Common myeloid progenitor, CD34-positive (primary cell): ENCODE measurements at regions not wholly inside any gene's neighbourhood (a gene's known extent, or its start where the extent isn't known, plus 50 kb on each side); places are given as distances from the start of the nearest gene placed in this dataset.

ENCODE experiments used
- CTCF ChIA-PET: fragments of 350-600 bp; sonication (Branson Sonifier 250); formaldehyde crosslinking; loops from one replicate; lab custom pipeline; 2021; ENCODE audit warnings: antibody characterized with exemption; lab: Charles Lee
- POLR2A ChIA-PET: fragments of 350-600 bp; sonication (Branson Sonifier 250); formaldehyde crosslinking; loops from one replicate; lab custom pipeline; 2021; ENCODE audit warnings: antibody characterized with exemption; lab: Charles Lee
- DNase-seq, 3 donors: peaks; one replicate each; pipeline versions ENCODE4 v3.0.0 to v3.0.0-alpha.2; 2013
- H3K27ac ChIP-seq, 2 experiments: 1 replicate in 1 of 2; 2 replicates in 1 of 2; pipeline ENCODE4 v1.7.0; 2013; ENCODE audit warnings: inconsistent platforms in 2 of 2, low read length in 2 of 2, mild to moderate bottlenecking in 2 of 2, low read depth in 1 of 2, moderate library complexity in 1 of 2; ENCODE audit not compliant: severe bottlenecking in 2 of 2, insufficient read depth in 1 of 2, poor library complexity in 1 of 2
- H3K27me3 ChIP-seq, 5 experiments: replicated peaks in 2 of 5; 1 replicate in 3 of 5; 2 replicates in 2 of 5; pipeline versions ENCODE4 v1.6.1 to v1.7.0; 2013; ENCODE audit warnings: low read length in 4 of 5, mild to moderate bottlenecking in 2 of 5, moderate library complexity in 2 of 5, inconsistent platforms in 1 of 5; ENCODE audit not compliant: insufficient read depth in 5 of 5, control insufficient read depth in 4 of 5
- H3K36me3 ChIP-seq, 4 experiments: 1 replicate in 2 of 4; 2 replicates in 2 of 4; pipeline versions ENCODE4 v1.6.1 to v1.7.0; 2013; ENCODE audit warnings: low read length in 3 of 4, control low read depth in 1 of 4, mild to moderate bottlenecking in 1 of 4; ENCODE audit not compliant: control insufficient read depth in 4 of 4, insufficient read depth in 4 of 4
- H3K4me1 ChIP-seq, 4 experiments: 1 replicate in 3 of 4; 2 replicates in 1 of 4; pipeline versions ENCODE4 v1.6.1 to v1.7.1; 2013; ENCODE audit warnings: low read length in 3 of 4, mild to moderate bottlenecking in 3 of 4, control low read depth in 1 of 4, inconsistent platforms in 1 of 4, moderate library complexity in 1 of 4; ENCODE audit not compliant: control insufficient read depth in 4 of 4, insufficient read depth in 4 of 4; ENCODE audit errors: control extremely low read depth in 1 of 4
- H3K4me3 ChIP-seq, 7 experiments: 1 replicate in 4 of 7; 2 replicates in 3 of 7; pipeline versions ENCODE4 v1.5.1 to v1.7.0; 2013; ENCODE audit warnings: mild to moderate bottlenecking in 7 of 7, low read length in 6 of 7, moderate library complexity in 6 of 7, inconsistent platforms in 2 of 7, low read depth in 2 of 7, control low read depth in 1 of 7; ENCODE audit not compliant: insufficient read depth in 4 of 7, control insufficient read depth in 1 of 7; ENCODE audit errors: extremely low read depth in 1 of 7
- H3K9me3 ChIP-seq, 5 experiments: 1 replicate in 4 of 5; 2 replicates in 1 of 5; pipeline versions ENCODE4 v1.6.1 to v1.7.1; 2013; ENCODE audit warnings: low read length in 4 of 5, mild to moderate bottlenecking in 2 of 5, inconsistent platforms in 1 of 5, low read depth in 1 of 5, moderate library complexity in 1 of 5; ENCODE audit not compliant: control insufficient read depth in 4 of 5, insufficient read depth in 2 of 5; ENCODE audit errors: control extremely low read depth in 1 of 5
- WGBS: methylation state at CpG from one replicate; pipeline ENCODE4 v1.1.5; 2013; ENCODE audit not compliant: insufficient coverage; 5-methylcytosine and 5-hydroxymethylcytosine counted together

GRCh38 chr1:184260382-184260781 lies 126.4 kb upstream of the C1orf21 start:
- Histone ChIP-seq H3K4me1 (peaks cover 0 to 6% (median 0%) of the 10 kb centered on the region in 4 experiments), H3K4me3 (no peak overlapping the region), H3K9me3 (no peaks in the 10 kb centered on the region), H3K27ac (no peak overlapping the region), H3K36me3 (no peaks in the 10 kb centered on the region), H3K27me3 (no peaks in the 10 kb centered on the region)
- 100% methylated on average over 1 of the region's 1 CpG for WGBS
- no peak for DNase-seq
- ChIA-PET POLR2A (no interaction called here), CTCF (interaction anchor here (1.5 kb wide), 1 partner anchor 38 kb away, joined by 3 read pairs; no protein-coding TSS in a partner anchor)

- no peak overlapping the region for H3K27ac ChIP-seq
- peaks cover 0 to 6% (median 0%) of the 10 kb centered on the region in 4 experiments for H3K4me1 ChIP-seq
- no peak overlapping the region for H3K4me3 ChIP-seq
- no peaks in the 10 kb centered on the region for H3K36me3 ChIP-seq
- no peaks in the 10 kb centered on the region for H3K27me3 ChIP-seq
- ChIA-PET CTCF (no interaction called here), POLR2A (no interaction called here)
- H3K9me3 ChIP-seq: no peaks in the 10 kb centered on the region
- no peak for DNase-seq
Measured at GRCh38 chr1:184262109-184262508, 124.7 kb upstream of the C1orf21 start.

- DNase-seq: no peak
- Histone ChIP-seq H3K36me3 (no peaks in the 10 kb centered on the region), H3K9me3 (no peaks in the 10 kb centered on the region), H3K4me3 (no peak overlapping the region), H3K27me3 (no peaks in the 10 kb centered on the region), H3K27ac (no peak overlapping the region), H3K4me1 (peaks cover 0 to 3% (median 0%) of the 10 kb centered on the region in 4 experiments)
- POLR2A ChIA-PET: no interaction called here
- 100% methylated on average over 1 of the region's 4 CpGs for WGBS
- CTCF ChIA-PET: no interaction called here
Measured at GRCh38 chr1:184267747-184268146, 119.1 kb upstream of the C1orf21 start.

- ChIA-PET CTCF (no interaction called here), POLR2A (no interaction called here)
- H3K36me3 ChIP-seq: no peaks in the 10 kb centered on the region
- H3K9me3 ChIP-seq: no peaks in the 10 kb centered on the region
- no peak overlapping the region for H3K27ac ChIP-seq
- no peak for DNase-seq
- WGBS: 95% methylated on average over 3 of the region's 3 CpGs
- no peak overlapping the region for H3K4me3 ChIP-seq
- H3K27me3 ChIP-seq: no peaks in the 10 kb centered on the region
- peaks cover 0 to 3% (median 0%) of the 10 kb centered on the region in 4 experiments for H3K4me1 ChIP-seq
Measured at GRCh38 chr1:184270556-184270955, 116.3 kb upstream of the C1orf21 start.

- no peaks in the 10 kb centered on the region for H3K9me3 ChIP-seq
- no peaks in the 10 kb centered on the region for H3K27me3 ChIP-seq
- H3K36me3 ChIP-seq: no peaks in the 10 kb centered on the region
- H3K27ac ChIP-seq: no peak overlapping the region
- ChIA-PET CTCF (interaction anchor here (0.7 to 1.5 kb wide), 2 partner anchors 19 to 762 kb away, joined by 3 read pairs; no protein-coding TSS in a partner anchor), POLR2A (no interaction called here)
- peaks cover 0 to 3% (median 0%) of the 10 kb centered on the region in 4 experiments for H3K4me1 ChIP-seq
- H3K4me3 ChIP-seq: no peak overlapping the region
- WGBS: 94% methylated on average over 2 of the region's 5 CpGs
- DNase-seq: no peak
Measured at GRCh38 chr1:184272175-184272866, 114.5 kb upstream of the C1orf21 start.

- H3K4me1 ChIP-seq: no peaks in the 10 kb centered on the region
- H3K27me3 ChIP-seq: no peaks in the 10 kb centered on the region
- ChIA-PET CTCF (interaction anchor here (0.7 kb wide), 1 partner anchor 9 kb away, joined by 3 read pairs; no protein-coding TSS in a partner anchor), POLR2A (no interaction called here)
- H3K9me3 ChIP-seq: no peaks in the 10 kb centered on the region
- WGBS: 100% methylated on average over 1 of the region's 3 CpGs
- DNase-seq: no peak
- no peaks in the 10 kb centered on the region for H3K36me3 ChIP-seq
- H3K27ac ChIP-seq: no peak overlapping the region
- H3K4me3 ChIP-seq: no peak overlapping the region
Measured at GRCh38 chr1:184276416-184276815, 110.4 kb upstream of the C1orf21 start.

- H3K27ac ChIP-seq: no peak overlapping the region
- 100% methylated on average over 5 of the region's 7 CpGs for WGBS
- DNase-seq: no peak
- ChIA-PET CTCF (no interaction called here), POLR2A (no interaction called here)
- H3K27me3 ChIP-seq: no peaks in the 10 kb centered on the region
- no peaks in the 10 kb centered on the region for H3K36me3 ChIP-seq
- H3K4me3 ChIP-seq: no peak overlapping the region
- no peaks in the 10 kb centered on the region for H3K9me3 ChIP-seq
- no peaks in the 10 kb centered on the region for H3K4me1 ChIP-seq
Measured at GRCh38 chr1:184279911-184280458, 106.8 kb upstream of the C1orf21 start.
